HT1080 (cell line): ENCODE measurements at regions not wholly inside any gene's neighbourhood (a gene's known extent, or its start where the extent isn't known, plus 50 kb on each side); places are given as distances from the start of the nearest gene placed in this dataset.
"Not testable (repeated sequence)": the region's sequence is repeated elsewhere in the genome, so short reads cannot be mapped to it uniquely, and the experiment has no call there.

Experiments
- DNase-seq: peaks from one replicate; pipeline ENCODE4 v3.0.0-alpha.2; 2015; ENCODE audit warnings: low read depth

- no peak for DNase-seq
These were observed 1568.5 kb upstream of the NUDT12 start for GRCh38 chr5:105131045-105131444.

GRCh38 chr5:105101577-105101976 lies 1539.0 kb upstream of the NUDT12 start:
- DNase-seq: no peak

GRCh38 chr5:105088961-105089360 lies 1526.4 kb upstream of the NUDT12 start:
- DNase-seq: no peak

GRCh38 chr5:105088102-105088501 lies 1525.5 kb upstream of the NUDT12 start:
- no peak for DNase-seq

- DNase-seq: no peak
These were observed 1495.3 kb upstream of the NUDT12 start for GRCh38 chr5:105057893-105058292.

- DNase-seq: no peak
These were observed 1494.4 kb upstream of the NUDT12 start for GRCh38 chr5:105057001-105057436.

DNA sequence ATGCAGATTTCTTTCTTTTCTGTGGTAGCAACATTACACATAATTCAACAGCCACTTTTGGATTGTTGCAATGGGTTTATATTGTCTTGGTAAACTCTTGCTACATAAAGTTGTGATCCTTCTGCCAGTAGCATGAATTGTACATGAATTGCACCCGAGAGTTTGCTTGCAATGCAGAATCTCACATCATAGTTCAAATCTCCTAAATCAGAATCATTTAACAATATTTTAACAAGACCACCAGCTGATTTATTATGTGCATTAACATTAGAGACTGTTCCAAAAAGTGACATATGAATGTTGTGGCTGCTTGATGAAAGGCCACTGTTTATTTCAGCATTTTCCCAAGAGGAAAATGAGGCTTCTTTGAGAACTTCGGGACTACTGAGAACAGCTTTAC lies 1491.8 kb upstream of the NUDT12 start:
- no peak for DNase-seq

DNA sequence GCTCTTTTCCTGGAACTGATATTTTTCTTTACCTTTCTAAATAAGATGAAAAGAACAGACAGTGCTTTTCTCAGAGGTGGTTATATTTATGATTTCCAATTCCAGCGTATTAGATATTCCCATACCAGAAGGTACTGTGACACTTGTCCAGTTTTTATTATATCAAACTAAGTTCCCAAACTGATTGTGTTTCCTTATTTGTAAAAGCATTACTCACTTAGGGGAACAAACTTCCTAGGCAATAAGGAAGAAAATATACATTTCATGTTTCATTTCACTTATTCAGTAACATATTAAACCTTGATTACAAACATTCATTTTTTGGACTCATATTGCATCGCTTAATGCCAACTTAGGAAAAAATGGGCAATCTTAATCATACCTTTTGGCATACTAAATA lies 1480.0 kb upstream of the NUDT12 start:
- DNase-seq: no peak

DNA sequence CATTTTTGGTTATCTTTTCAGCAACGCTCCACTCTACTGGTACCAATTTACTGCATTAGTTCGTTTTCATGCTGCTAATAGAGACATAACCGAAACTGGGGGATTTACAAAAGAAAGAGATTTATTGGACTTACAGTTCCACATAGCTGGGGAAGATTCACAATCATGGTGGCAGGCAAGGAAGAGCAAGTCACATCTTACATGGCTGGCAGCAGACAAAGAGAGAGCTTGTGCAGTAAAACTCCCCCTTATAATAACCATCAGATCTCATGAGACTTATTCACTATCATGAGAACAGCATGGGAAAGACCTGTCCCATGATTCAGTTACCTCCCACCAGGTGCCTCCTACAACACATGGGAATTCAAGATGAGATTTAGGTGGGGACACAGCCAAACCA lies 1474.2 kb upstream of the NUDT12 start:
- DNase-seq: not testable (repeated sequence)

DNA sequence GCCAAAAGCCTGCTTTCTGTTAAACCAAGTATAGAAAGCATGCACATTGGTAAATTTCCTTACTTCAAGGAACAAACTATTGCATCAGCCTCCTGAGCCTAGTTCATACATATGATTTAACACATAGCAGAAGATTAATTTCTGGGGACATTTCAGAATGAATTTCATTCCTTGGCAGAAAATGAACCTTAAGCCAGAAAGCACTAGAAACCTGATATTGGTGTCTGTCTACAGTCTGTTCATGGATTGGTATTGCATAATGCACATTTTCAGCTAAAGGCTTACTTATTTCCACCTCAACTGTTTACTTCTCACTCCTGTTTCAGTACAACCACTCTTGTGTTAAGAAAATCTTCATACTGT lies 1471.8 kb upstream of the NUDT12 start:
- no peak for DNase-seq

- DNase-seq: no peak
These were observed 1471.2 kb upstream of the NUDT12 start for GRCh38 chr5:105033637-105034400.

DNA sequence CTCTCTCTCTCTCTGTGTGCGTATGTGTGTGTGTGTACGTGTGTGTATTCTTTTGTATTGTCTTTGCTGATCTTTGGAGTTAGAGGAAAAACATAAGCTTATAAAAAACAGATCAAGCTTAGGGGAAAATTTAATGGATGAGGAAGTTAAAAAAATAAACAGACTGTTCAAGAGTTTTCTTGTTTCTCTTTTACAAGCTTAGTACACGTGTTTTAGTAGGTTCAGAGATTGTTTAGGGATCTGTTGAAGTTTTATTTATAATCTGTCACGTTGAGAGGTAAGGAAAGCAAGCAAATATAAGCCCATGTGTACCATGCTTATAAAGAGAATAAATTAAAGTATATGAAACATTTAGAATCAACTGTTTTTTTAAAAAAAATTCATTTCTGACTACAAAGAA lies 1470.3 kb upstream of the NUDT12 start:
- no peak for DNase-seq

GRCh38 chr5:105030153-105030552 lies 1467.6 kb upstream of the NUDT12 start:
- no peak for DNase-seq

DNA sequence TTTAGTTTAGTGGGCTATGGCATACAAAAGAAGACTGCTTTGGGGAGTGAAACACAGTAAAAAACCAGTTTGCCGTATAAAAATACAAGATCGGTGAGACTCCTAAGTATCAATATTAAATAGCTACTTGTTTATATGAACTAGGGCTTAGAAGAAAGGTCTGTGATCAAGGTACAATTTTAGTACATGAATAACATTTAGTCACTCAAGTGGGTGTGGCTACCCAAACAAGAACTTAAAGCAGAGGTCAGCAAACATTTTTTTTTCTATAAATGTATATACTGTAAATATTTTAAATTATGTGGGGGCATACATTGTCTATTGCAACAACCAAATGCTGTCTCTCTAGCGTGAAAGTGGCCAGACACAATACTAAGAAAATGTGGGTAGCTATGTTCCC lies 1452.5 kb upstream of the NUDT12 start:
- no peak for DNase-seq

GRCh38 chr5:104998572-104998971 lies 1436.0 kb upstream of the NUDT12 start:
- no peak for DNase-seq

GRCh38 chr5:104998169-104998568 lies 1435.6 kb upstream of the NUDT12 start:
- no peak for DNase-seq

DNA sequence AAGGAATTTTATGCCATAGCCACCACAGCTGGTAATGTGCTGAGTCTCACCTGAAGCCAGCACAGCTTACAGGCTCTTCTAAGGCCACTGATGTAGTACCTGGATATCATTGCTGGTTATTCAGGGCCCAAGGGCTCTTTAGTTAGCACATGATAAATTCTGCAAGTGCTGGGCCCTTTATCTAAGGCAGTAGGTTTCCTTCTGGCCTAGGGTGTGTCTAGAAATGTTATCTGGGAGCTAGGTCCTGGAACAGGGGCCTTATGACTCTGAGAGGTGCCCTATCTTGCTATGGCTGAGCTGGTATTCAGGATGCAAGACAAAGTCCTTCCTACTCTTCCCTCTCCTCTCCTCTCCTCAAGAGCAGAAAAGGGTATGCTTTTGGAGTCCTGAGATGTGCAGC lies 1424.5 kb upstream of the NUDT12 start:
- no peak for DNase-seq

GRCh38 chr5:104977529-104977928 lies 1414.9 kb upstream of the NUDT12 start:
- no peak for DNase-seq

- DNase-seq: no peak
These were observed 1405.3 kb upstream of the NUDT12 start for GRCh38 chr5:104967806-104968410.

DNA sequence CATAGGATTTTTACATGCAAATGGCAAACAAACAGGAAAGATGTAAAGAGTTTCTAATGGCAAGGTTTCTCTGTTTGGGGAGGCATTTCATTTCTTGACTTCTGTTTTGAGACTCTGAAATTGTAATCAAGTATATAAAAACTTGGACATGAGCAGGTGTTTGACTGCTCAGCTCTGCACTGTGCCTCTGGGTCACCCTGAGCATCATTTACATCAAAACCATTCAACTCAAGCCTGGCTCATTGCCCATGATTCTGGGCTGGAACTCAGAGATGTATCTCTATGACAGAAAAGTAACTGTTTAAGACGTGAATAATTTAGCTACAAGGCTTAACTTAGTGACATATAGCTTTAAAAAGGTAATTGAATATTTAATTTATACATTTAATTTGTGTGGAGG lies 1402.4 kb upstream of the NUDT12 start:
- DNase-seq: no peak

DNA sequence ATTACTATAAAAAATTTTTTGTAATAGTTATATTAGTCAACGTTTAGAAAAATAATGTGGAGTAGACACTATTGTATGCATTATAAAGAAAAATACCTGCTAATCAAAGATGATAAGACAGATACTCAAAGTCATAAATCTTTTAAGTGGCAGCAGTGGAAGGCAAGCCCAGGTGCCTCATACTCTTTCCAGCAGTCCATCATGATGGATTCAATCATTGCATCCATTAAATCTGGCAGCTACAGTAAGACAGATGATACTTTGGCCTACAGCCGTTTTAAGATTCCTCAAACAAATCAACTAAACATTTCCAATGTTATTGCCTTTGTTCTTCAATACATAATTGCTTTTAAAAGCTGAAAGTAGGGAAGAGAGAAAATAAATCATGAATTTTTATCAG lies 1392.9 kb upstream of the NUDT12 start:
- no peak for DNase-seq

GRCh38 chr5:104952876-104953275 lies 1390.3 kb upstream of the NUDT12 start:
- no peak for DNase-seq

DNA sequence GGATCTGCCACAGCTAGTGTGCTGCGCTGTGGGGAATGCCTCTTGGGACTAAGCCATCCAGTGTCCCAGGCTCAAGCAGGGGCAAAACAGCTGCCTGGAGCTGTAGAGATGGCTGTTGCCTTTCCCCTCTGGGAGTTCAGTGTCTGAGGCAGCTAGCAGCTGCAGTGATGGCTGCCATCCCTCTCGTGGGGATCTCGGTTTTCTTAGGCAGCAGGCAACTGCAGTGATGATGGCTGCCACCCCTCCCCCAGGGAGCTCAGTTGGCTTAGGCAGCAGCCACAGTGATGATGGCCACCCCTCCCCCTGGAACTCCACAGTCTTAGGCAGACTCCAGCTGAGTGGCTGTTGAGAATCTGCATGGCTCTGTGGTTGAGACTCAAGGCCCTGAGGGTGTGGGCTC lies 1389.2 kb upstream of the NUDT12 start:
- no peak for DNase-seq
